Stimulated activated CD4-positive, alpha-beta T cell treated with anti-CD3 and anti-CD28 coated beads, Interleukin-15, amount 100 ng/mL, for 24 hours (primary cell): ENCODE measurements at regions not wholly inside any gene's neighbourhood (a gene's known extent, or its start where the extent isn't known, plus 50 kb on each side); places are given as distances from the start of the nearest gene placed in this dataset.

Experiments
- DNase-seq: peaks from one replicate; pipeline ENCODE4 v3.0.0-alpha.2; 2020

DNA sequence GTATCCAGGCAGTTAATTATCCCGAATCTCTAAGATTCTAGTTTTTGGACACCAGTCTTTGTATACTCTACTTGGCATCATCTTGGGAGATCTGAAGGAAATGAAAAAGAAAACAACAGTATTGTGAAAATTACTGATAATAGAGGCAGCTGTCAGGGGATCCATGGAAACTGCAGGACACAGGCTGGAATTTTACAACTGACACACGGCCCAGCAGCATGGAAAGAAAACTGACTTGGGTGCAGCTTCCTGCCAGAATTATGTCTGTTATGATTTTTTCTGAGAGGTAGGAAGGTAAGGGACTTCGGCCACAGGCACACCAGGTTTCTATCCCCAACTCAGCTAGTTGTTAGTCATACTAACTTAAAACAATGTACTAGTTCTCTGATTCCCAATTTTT, 57.7 kb upstream of the ERBB4 start:
- DNase-seq, result no peak

DNA sequence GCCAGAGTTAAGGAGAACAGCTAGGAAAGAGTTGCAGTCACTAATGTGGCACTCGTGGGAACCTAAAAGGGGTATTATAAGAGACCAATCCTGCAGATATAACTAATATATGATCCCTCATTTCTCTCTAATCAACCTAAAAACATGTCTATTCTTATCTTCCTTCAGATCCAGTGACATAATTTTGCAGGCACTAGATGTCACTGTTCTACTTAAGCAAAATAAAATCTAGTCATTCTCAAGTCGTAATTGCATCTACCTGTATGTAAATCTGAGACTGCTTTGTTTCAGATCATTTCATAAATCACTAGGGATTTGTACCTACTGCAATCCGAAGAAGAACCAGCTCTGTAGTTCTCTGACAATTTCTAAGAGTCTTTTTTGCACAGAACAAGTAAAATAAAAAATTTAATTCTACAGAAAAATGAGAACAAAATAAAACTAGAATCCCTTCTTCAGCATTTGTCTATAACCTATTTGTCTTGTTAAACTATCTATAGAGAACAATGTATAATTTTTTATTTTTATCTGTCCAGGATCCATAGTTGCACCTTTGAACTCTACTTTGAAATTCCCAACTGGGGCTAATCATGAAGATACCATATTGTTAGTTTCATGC, 56.5 kb upstream of the ERBB4 start:
- DNase-seq, result no peak

- no peak for DNase-seq
These were observed 54.1 kb upstream of the ERBB4 start for GRCh38 chr2:212592695-212593094.
